Peyer's patch (tissue), 4 donors: ENCODE measurements at regions not wholly inside any gene's neighbourhood (a gene's known extent, or its start where the extent isn't known, plus 50 kb on each side); places are given as distances from the start of the nearest gene placed in this dataset.

Experiments
- DNase-seq, 3 donors: peaks; one replicate each; pipeline ENCODE4 v3.0.0-alpha.2; 2017 to 2019
- H3K27ac ChIP-seq, 4 donors: fragments of 200-600 bp; sonication (generic); one replicate each; pipeline ENCODE4 v1.5.1; 2016 to 2019
- H3K27me3 ChIP-seq, 2 donors: fragments of 200-600 bp; sonication (generic); one replicate each; pipeline ENCODE4 v1.5.1; 2019
- H3K36me3 ChIP-seq, 3 donors: fragments of 200-600 bp; sonication (generic); one replicate each; pipeline ENCODE4 v1.5.1; 2016 to 2019
- H3K4me1 ChIP-seq, 4 donors: fragments of 200-600 bp; sonication (generic); one replicate each; pipeline ENCODE4 v1.5.1; 2016 to 2019
- H3K4me3 ChIP-seq, 4 donors: fragments of 200-600 bp; sonication (generic); 1 replicate in 3 of 4; 2 replicates in 1 of 4; pipeline ENCODE4 v1.5.1; 2016 to 2019; ENCODE audit warnings: mild to moderate bottlenecking in 1 of 4
- H3K9me3 ChIP-seq, 4 donors: fragments of 200-600 bp; sonication (generic); one replicate each; pipeline ENCODE4 v1.5.1; 2016 to 2019; ENCODE audit warnings: mild to moderate bottlenecking in 1 of 4
- POLR2A ChIP-seq, 2 donors: fragments of 450-650 bp; IDR thresholded peaks; one replicate each; pipeline ENCODE4 v1.5.1; 2017; ENCODE audit warnings: antibody characterized with exemption in 2 of 2, mild to moderate bottlenecking in 2 of 2, moderate library complexity in 2 of 2
- TF ChIP-seq, protein P1 (sequence below), 6 experiments: fragments of 450-650 bp in 4 of 6; fragments of 200-600 bp in 2 of 6; sonication (generic) in 1 of 6; IDR thresholded peaks; one replicate each; pipeline ENCODE4 v1.5.1; 2017 to 2019; ENCODE audit warnings: antibody characterized with exemption in 6 of 6, mild to moderate bottlenecking in 3 of 6, moderate library complexity in 1 of 6

GRCh38 chr6:3538536-3538935, 81.7 kb upstream of the SLC22A23 start:
- H3K27me3 ChIP-seq: no peaks in the 10 kb centered on the region
- no peak overlapping the region for H3K27ac ChIP-seq
- H3K9me3 ChIP-seq: no peaks in the 10 kb centered on the region
- H3K36me3 ChIP-seq: no peaks in the 10 kb centered on the region
- peaks cover 0 to 65% (median 9%) of the 10 kb centered on the region in 4 donors for H3K4me1 ChIP-seq
- DNase-seq: no peak
- TF ChIP-seq, protein P1, sequence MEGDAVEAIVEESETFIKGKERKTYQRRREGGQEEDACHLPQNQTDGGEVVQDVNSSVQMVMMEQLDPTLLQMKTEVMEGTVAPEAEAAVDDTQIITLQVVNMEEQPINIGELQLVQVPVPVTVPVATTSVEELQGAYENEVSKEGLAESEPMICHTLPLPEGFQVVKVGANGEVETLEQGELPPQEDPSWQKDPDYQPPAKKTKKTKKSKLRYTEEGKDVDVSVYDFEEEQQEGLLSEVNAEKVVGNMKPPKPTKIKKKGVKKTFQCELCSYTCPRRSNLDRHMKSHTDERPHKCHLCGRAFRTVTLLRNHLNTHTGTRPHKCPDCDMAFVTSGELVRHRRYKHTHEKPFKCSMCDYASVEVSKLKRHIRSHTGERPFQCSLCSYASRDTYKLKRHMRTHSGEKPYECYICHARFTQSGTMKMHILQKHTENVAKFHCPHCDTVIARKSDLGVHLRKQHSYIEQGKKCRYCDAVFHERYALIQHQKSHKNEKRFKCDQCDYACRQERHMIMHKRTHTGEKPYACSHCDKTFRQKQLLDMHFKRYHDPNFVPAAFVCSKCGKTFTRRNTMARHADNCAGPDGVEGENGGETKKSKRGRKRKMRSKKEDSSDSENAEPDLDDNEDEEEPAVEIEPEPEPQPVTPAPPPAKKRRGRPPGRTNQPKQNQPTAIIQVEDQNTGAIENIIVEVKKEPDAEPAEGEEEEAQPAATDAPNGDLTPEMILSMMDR (IDR thresholded peaks at IDR 0.05): no peak
- no peak for TF ChIP-seq POLR2A (IDR thresholded peaks at IDR 0.05)
- H3K4me3 ChIP-seq: no peak overlapping the region

DNA sequence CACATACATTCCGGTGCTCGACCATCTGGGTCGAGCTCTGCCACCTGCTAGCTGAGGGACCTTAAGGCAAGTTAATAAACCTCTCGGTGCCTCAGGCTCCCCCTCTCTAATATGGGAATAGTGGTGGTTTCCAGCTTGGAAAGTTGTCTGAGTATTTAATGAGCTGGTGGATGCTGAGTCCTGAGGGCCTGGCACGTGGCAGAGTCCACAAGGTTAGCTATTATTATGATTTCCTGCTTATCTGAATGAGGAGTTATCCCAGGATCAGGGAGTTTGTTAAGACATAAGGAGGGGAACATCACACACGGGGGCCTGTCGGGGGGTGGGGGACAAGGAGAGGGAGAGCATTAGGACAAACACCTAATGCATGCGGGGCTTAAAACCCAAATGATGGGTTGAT, 80.1 kb upstream of the SLC22A23 start:
- no peaks in the 10 kb centered on the region for H3K27me3 ChIP-seq
- TF ChIP-seq POLR2A (IDR thresholded peaks at IDR 0.05): no peak
- TF ChIP-seq, protein P1 (IDR thresholded peaks at IDR 0.05): no peak
- peaks cover 0 to 56% (median 9%) of the 10 kb centered on the region in 4 donors for H3K4me1 ChIP-seq
- no peak overlapping the region for H3K4me3 ChIP-seq
- peak overlapping the region in 3 of 4 donors; percentile 65 to 93 (median 79) for H3K27ac ChIP-seq
- no peaks in the 10 kb centered on the region for H3K9me3 ChIP-seq
- no peaks in the 10 kb centered on the region for H3K36me3 ChIP-seq
- DNase-seq: no peak

DNA sequence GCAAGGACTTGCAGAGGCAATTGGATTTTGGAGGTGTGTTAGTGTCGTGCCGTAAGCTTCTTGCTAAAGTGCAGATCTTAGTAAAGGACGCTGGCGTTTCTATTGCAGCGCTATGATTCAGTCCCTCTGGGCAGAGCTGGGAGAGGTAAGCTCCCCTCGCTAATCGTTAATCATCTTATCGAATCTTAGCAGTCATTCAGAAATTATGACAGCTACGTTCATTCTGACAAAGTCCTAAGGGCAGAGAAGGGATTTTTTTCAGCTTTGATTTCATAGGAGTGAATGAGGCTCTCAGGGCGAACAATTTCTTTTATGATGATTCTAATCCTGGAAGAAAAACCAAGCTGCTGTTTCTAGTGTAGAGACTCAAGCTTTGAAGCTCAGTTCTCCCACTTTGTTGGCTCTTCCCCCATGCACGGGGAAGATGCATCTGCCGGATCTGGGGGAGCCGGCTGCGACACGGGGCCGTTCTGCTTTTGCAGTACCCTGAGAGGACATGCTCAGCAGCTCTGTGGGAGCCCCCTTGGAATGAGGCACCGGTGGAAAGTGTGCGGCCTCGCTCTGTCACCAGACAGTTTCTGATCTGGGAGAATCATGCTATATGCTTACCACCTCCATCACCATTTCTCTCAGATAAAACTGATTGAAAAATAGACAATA, 79.1 kb upstream of the SLC22A23 start:
- no peaks in the 10 kb centered on the region for H3K36me3 ChIP-seq
- H3K9me3 ChIP-seq: no peaks in the 10 kb centered on the region
- H3K27ac ChIP-seq: peak overlapping the region in 3 of 4 donors; percentile 65 to 93 (median 79)
- TF ChIP-seq, protein P1 (IDR thresholded peaks at IDR 0.05): peak in 1 of 6 experiments; percentile 11
- peak in 1 of 2 donors; percentile 51 for TF ChIP-seq POLR2A (IDR thresholded peaks at IDR 0.05)
- no peak overlapping the region for H3K4me3 ChIP-seq
- no peaks in the 10 kb centered on the region for H3K27me3 ChIP-seq
- peaks cover 0 to 47% (median 8%) of the 10 kb centered on the region in 4 donors for H3K4me1 ChIP-seq
- DNase-seq: peak in 1 of 3 donors; percentile 73

- no peak for DNase-seq
- Histone ChIP-seq H3K4me3 (no peak overlapping the region), H3K36me3 (no peaks in the 10 kb centered on the region), H3K4me1 (peaks cover 0 to 41% (median 6%) of the 10 kb centered on the region in 4 donors), H3K27ac (peak overlapping the region in 3 of 4 donors; percentile 27 to 93 (median 79)), H3K27me3 (no peaks in the 10 kb centered on the region), H3K9me3 (no peaks in the 10 kb centered on the region)
- TF ChIP-seq POLR2A (IDR thresholded peaks at IDR 0.05): no peak
These were observed 78.4 kb upstream of the SLC22A23 start for GRCh38 chr6:3535033-3535775.

GRCh38 chr6:3534599-3534998, 77.7 kb upstream of the SLC22A23 start:
- no peak for DNase-seq
- Histone ChIP-seq H3K4me1 (peaks cover 0 to 36% (median 6%) of the 10 kb centered on the region in 4 donors), H3K4me3 (no peak overlapping the region), H3K27me3 (no peaks in the 10 kb centered on the region), H3K27ac (peak overlapping the region in 3 of 4 donors; percentile 27 to 93 (median 79)), H3K36me3 (no peaks in the 10 kb centered on the region), H3K9me3 (no peaks in the 10 kb centered on the region)
- TF ChIP-seq, protein P1 (IDR thresholded peaks at IDR 0.05): no peak
- TF ChIP-seq POLR2A (IDR thresholded peaks at IDR 0.05): no peak

DNA sequence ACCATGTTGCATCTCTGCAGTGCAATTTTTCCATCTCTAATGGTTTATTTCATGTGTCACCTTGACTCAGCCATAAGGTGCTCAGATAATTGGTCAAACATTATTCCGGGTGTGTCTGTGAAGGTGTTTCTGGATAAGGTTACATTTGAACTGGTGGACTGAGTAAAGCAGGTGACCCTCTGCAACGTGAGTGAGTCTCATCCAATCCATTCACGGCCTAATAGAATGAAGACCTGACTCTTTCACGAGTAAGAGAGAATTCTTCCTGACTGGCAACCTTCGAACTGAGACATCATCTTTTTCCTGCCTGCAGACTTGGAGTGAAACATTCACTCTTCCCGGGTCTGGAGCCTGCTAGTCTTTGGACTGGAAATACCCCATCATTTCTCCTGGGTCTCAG, 77.1 kb upstream of the SLC22A23 start:
- TF ChIP-seq, protein P1 (IDR thresholded peaks at IDR 0.05): no peak
- no peak for TF ChIP-seq POLR2A (IDR thresholded peaks at IDR 0.05)
- peaks cover 0 to 32% (median 6%) of the 10 kb centered on the region in 4 donors for H3K4me1 ChIP-seq
- no peak for DNase-seq
- H3K9me3 ChIP-seq: no peaks in the 10 kb centered on the region
- H3K4me3 ChIP-seq: no peak overlapping the region
- H3K36me3 ChIP-seq: no peaks in the 10 kb centered on the region
- H3K27me3 ChIP-seq: no peaks in the 10 kb centered on the region
- peak overlapping the region in 2 of 4 donors; percentile 79 to 93 for H3K27ac ChIP-seq
